T-helper 1 cell (primary cell): ENCODE measurements at regions not wholly inside any gene's neighbourhood (a gene's known extent, or its start where the extent isn't known, plus 50 kb on each side); places are given as distances from the start of the nearest gene placed in this dataset.

Experiments
- DNase-seq, 5 donors: peaks; one replicate each; pipeline ENCODE4 v3.0.0-alpha.2; 2012 to 2020

- no peak for DNase-seq
Observed at GRCh38 chr4:100721490-100721889, 203.7 kb upstream of the EMCN start.

GRCh38 chr4:100721077-100721476 is 203.3 kb upstream of the EMCN start:
- DNase-seq = no peak

GRCh38 chr4:100716416-100716815 is 198.6 kb upstream of the EMCN start:
- no peak for DNase-seq

GRCh38 chr4:100708776-100709175 is 191.0 kb upstream of the EMCN start:
- DNase-seq = no peak

GRCh38 chr4:100707786-100708185 is 190.0 kb upstream of the EMCN start:
- no peak for DNase-seq

- DNase-seq = no peak
Observed at GRCh38 chr4:100696531-100696930, 178.7 kb upstream of the EMCN start.

GRCh38 chr4:100695871-100696270 is 178.0 kb upstream of the EMCN start:
- no peak for DNase-seq

GRCh38 chr4:100695039-100695654 is 177.3 kb upstream of the EMCN start:
- no peak for DNase-seq

GRCh38 chr4:100694467-100694866 is 176.6 kb upstream of the EMCN start:
- DNase-seq = no peak

- DNase-seq = no peak
Observed at GRCh38 chr4:100690812-100691211, 173.0 kb upstream of the EMCN start.

- DNase-seq = no peak
Observed at GRCh38 chr4:100688368-100688767, 170.5 kb upstream of the EMCN start.

GRCh38 chr4:100682477-100683218 is 164.8 kb upstream of the EMCN start:
- DNase-seq = no peak

GRCh38 chr4:100681289-100681688 is 163.5 kb upstream of the EMCN start:
- no peak for DNase-seq

GRCh38 chr4:100679926-100680325 is 162.1 kb upstream of the EMCN start:
- no peak for DNase-seq

- DNase-seq = no peak
Observed at GRCh38 chr4:100674976-100675375, 157.2 kb upstream of the EMCN start.

GRCh38 chr4:100657187-100657586 is 139.4 kb upstream of the EMCN start:
- no peak for DNase-seq

GRCh38 chr4:100651499-100652175 is 133.8 kb upstream of the EMCN start:
- DNase-seq = no peak

GRCh38 chr4:100649417-100649816 is 131.6 kb upstream of the EMCN start:
- DNase-seq = no peak

GRCh38 chr4:100644150-100644549 is 126.3 kb upstream of the EMCN start:
- DNase-seq = no peak

- DNase-seq = no peak
Observed at GRCh38 chr4:100641336-100641735, 123.5 kb upstream of the EMCN start.

GRCh38 chr4:100635899-100636298 is 118.1 kb upstream of the EMCN start:
- DNase-seq = no peak

- DNase-seq = no peak
Observed at GRCh38 chr4:100633269-100633668, 115.4 kb upstream of the EMCN start.

GRCh38 chr4:100632163-100632562 is 114.3 kb upstream of the EMCN start:
- no peak for DNase-seq
